DND-41 (cell line): ENCODE measurements at regions not wholly inside any gene's neighbourhood (a gene's known extent, or its start where the extent isn't known, plus 50 kb on each side); places are given as distances from the start of the nearest gene placed in this dataset.

Experiments
- ATAC-seq: fragments of 200-7000 bp; cut with Tn5 transposase; 3 replicates; pipeline ENCODE4 v1.9.1; 2021; ENCODE audit warnings: low read depth; ENCODE audit not compliant: insufficient read depth
- DNase-seq: peaks from one replicate; pipeline ENCODE4 v3.0.0-alpha.2; 2020
- H2AFZ ChIP-seq: 2 replicates; pipeline ENCODE4 v1.6.0; 2012; ENCODE audit warnings: low read depth, low read length
- H3K27ac ChIP-seq: 2 replicates; pipeline ENCODE4 v1.5.1; 2012; ENCODE audit warnings: low read length, inconsistent platforms
- H3K27me3 ChIP-seq: fragments of 200-600 bp; sonication (generic); 2 replicates; pipeline ENCODE4 v1.6.0; 2012; ENCODE audit warnings: low read length, mild to moderate bottlenecking, inconsistent platforms; ENCODE audit not compliant: insufficient read depth, poor library complexity
- H3K36me3 ChIP-seq: 2 replicates; pipeline ENCODE4 v1.5.1; 2012; ENCODE audit warnings: low read length, inconsistent platforms; ENCODE audit not compliant: insufficient read depth
- H3K4me1 ChIP-seq: 2 replicates; pipeline ENCODE4 v1.5.1; 2012; ENCODE audit warnings: mild to moderate bottlenecking, low read length; ENCODE audit not compliant: insufficient read depth
- H3K4me2 ChIP-seq: 2 replicates; pipeline ENCODE4 v1.6.0; 2012; ENCODE audit warnings: mild to moderate bottlenecking, moderate library complexity, low read length, inconsistent platforms; ENCODE audit not compliant: insufficient read depth
- H3K4me3 ChIP-seq, 2 experiments: fragments of 200-600 bp in 1 of 2; shearing (Covaris generic) in 1 of 2; 2 replicates each; pipeline ENCODE4 v1.5.1; 2012 to 2016; ENCODE audit warnings: inconsistent platforms in 2 of 2, low read length in 2 of 2, mild to moderate bottlenecking in 2 of 2, low read depth in 1 of 2, moderate library complexity in 1 of 2
- H3K79me2 ChIP-seq: 2 replicates; pipeline ENCODE4 v1.6.0; 2012; ENCODE audit warnings: low read length, inconsistent platforms; ENCODE audit not compliant: insufficient read depth
- H3K9ac ChIP-seq: 2 replicates; pipeline ENCODE4 v1.6.0; 2012; ENCODE audit warnings: low read depth, mild to moderate bottlenecking, inconsistent platforms, low read length, moderate library complexity
- H3K9me3 ChIP-seq: 2 replicates; pipeline ENCODE4 v1.5.1; 2012; ENCODE audit warnings: low read length, moderate library complexity, mild to moderate bottlenecking, inconsistent platforms; ENCODE audit not compliant: insufficient read depth, severe bottlenecking
- H4K20me1 ChIP-seq: 2 replicates; pipeline ENCODE4 v1.6.0; 2012; ENCODE audit warnings: low read length; ENCODE audit not compliant: insufficient read depth
- CTCF ChIP-seq: IDR thresholded peaks from 2 replicates; pipeline ENCODE4 v1.5.1; 2012; ENCODE audit warnings: borderline replicate concordance, low read length, moderate library complexity, mild to moderate bottlenecking; ENCODE audit not compliant: poor library complexity, severe bottlenecking; ENCODE audit errors: extremely low read depth
- EZH2 ChIP-seq: IDR thresholded peaks from 3 replicates; pipeline ENCODE4 v1.6.1; 2012; ENCODE audit warnings: borderline replicate concordance, low read depth, mild to moderate bottlenecking, moderate library complexity, low read length, inconsistent platforms; ENCODE audit not compliant: severe bottlenecking

- ATAC-seq (no peak), DNase-seq (no peak)
- Histone ChIP-seq H3K36me3 (no peaks in the 10 kb centered on the region), H3K9me3 (peaks cover under 1% of the 10 kb centered on the region), H3K4me2 (no peak overlapping the region), H3K79me2 (no peaks in the 10 kb centered on the region), H3K4me1 (no peaks in the 10 kb centered on the region), H3K27ac (no peak overlapping the region), H3K27me3 (no peaks in the 10 kb centered on the region), H4K20me1 (no peaks in the 10 kb centered on the region), H3K9ac (no peak overlapping the region), H2AFZ (no peak overlapping the region), H3K4me3 (no peak overlapping the region)
- TF ChIP-seq CTCF (no peak), EZH2 (no peak)
These were observed 712.2 kb upstream of the POM121L12 start for GRCh38 chr7:52323202-52323746.

DNA sequence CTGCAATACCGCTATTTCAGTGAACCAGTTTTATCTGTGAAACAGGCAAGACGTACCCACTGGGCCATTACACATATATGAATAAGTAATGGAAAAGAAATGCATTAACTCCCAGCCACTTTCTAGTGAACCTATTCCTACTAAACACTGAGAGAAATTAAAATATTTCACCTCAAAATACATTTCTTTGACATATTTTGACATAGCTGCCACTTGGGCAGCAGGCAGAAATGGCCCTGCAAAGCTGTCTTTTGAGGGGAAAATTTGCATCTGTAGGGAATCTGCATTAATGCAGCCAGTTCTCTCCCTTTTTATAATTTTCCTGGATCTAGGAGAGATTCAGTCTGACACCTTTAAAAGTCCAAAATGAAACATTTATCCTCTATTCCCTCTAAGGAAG is 714.8 kb upstream of the POM121L12 start:
- no peaks in the 10 kb centered on the region for H3K36me3 ChIP-seq
- ATAC-seq, result no peak

GRCh38 chr7:52317921-52318320 is 717.5 kb upstream of the POM121L12 start:
- Histone ChIP-seq H3K4me3 (no peak overlapping the region), H3K4me1 (no peaks in the 10 kb centered on the region), H2AFZ (no peak overlapping the region), H3K9me3 (no peaks in the 10 kb centered on the region), H3K36me3 (no peaks in the 10 kb centered on the region), H3K4me2 (no peak overlapping the region), H3K79me2 (no peaks in the 10 kb centered on the region), H3K27ac (no peak overlapping the region), H3K9ac (no peak overlapping the region), H3K27me3 (no peaks in the 10 kb centered on the region), H4K20me1 (no peaks in the 10 kb centered on the region)
- DNase-seq (no peak), ATAC-seq (no peak)
- no peak for TF ChIP-seq EZH2
- TF ChIP-seq CTCF, result no peak

More for the DNA sequence above, 714.8 kb upstream of the POM121L12 start:
- Histone ChIP-seq H4K20me1 (no peaks in the 10 kb centered on the region), H3K9me3 (no peaks in the 10 kb centered on the region), H3K27me3 (no peaks in the 10 kb centered on the region), H3K79me2 (no peaks in the 10 kb centered on the region), H3K4me2 (no peak overlapping the region), H2AFZ (no peak overlapping the region), H3K4me1 (no peaks in the 10 kb centered on the region), H3K4me3 (no peak overlapping the region), H3K27ac (no peak overlapping the region), H3K9ac (no peak overlapping the region)
- TF ChIP-seq EZH2 (no peak), CTCF (no peak)
- no peak for DNase-seq

DNA sequence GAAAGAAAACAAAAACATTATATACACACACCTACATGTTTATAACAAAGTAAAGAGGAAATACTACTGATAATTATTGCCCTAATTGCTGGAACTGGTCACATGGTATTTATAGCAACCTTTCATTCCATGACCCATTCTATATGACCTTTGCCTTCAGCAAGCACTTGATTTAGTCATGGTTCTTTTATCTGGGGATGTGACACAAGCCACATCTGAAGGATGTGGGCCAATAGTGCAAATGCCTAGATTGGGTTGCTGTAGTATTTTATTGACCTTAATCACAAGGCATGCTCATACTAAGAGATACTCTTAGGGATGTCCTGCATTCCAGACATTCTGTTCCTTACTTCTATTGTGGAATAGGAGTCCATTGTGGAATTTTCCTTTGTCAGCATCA is 723.5 kb upstream of the POM121L12 start:
- DNase-seq (no peak), ATAC-seq (no peak)
- Histone ChIP-seq H3K79me2 (no peaks in the 10 kb centered on the region), H3K9ac (no peak overlapping the region), H3K4me1 (no peaks in the 10 kb centered on the region), H3K4me2 (no peak overlapping the region), H3K4me3 (no peak overlapping the region), H3K9me3 (no peaks in the 10 kb centered on the region), H4K20me1 (no peaks in the 10 kb centered on the region), H2AFZ (no peak overlapping the region), H3K36me3 (no peaks in the 10 kb centered on the region), H3K27ac (no peak overlapping the region), H3K27me3 (no peaks in the 10 kb centered on the region)
- TF ChIP-seq CTCF (no peak), EZH2 (no peak)
